NCI-H460 (cell line): ENCODE measurements at regions not wholly inside any gene's neighbourhood (a gene's known extent, or its start where the extent isn't known, plus 50 kb on each side); places are given as distances from the start of the nearest gene placed in this dataset.
"Not testable (repeated sequence)": the region's sequence is repeated elsewhere in the genome, so short reads cannot be mapped to it uniquely, and the experiment has no call there.

Experiments used
- DNase-seq: peaks from one replicate; pipeline ENCODE4 v3.0.0-alpha.2; 2016; ENCODE audit warnings: low read depth; ENCODE audit errors: extremely low read depth

- no peak for DNase-seq
Measured at GRCh38 chr4:116551806-116552205, 533.6 kb downstream of the TRAM1L1 start.

- no peak for DNase-seq
Measured at GRCh38 chr4:116547632-116548031, 537.7 kb downstream of the TRAM1L1 start.

DNA sequence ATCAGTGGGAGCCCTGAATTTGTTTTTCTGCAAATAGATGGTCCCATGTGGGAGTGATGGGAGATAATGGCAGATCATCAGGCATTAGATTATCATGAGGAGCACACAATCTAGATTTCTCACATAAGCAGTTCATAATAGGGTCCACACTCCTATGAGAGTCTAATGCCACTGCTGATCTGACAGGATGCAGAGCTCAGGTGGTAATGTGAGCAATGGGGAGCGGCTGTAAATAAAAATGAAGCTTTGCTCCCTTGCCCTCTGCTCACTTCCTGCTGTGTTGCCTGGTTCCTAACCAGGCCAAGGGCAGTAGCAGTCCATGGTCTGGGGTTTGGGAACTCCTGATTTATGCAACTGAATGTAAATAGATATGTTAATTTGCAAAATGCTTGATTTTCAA, 538.6 kb downstream of the TRAM1L1 start:
- DNase-seq = no peak

GRCh38 chr4:116544946-116545345, 540.4 kb downstream of the TRAM1L1 start:
- no peak for DNase-seq

- no peak for DNase-seq
Measured at GRCh38 chr4:116539744-116540143, 545.6 kb downstream of the TRAM1L1 start.

DNA sequence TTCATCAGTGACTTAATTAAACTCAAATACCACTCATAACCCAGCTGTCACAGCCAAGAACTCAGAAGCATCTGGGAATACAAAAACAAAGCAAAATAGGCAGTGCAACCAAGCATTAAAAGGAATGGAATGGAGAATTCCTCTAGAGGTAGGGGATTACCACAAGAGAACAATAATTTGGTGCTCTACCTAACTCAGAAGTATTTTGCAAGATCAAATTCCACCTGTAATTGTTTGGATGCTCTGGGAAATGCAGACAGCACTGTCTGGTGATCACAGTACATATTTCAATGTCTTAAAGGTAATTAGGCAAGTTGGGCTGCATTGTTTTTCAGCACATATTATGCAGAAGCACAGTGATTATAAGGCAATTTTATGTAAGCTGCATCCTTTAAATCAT, 547.5 kb downstream of the TRAM1L1 start:
- no peak for DNase-seq

- not testable (repeated sequence) for DNase-seq
Measured at GRCh38 chr4:116536024-116536423, 549.4 kb downstream of the TRAM1L1 start.

DNA sequence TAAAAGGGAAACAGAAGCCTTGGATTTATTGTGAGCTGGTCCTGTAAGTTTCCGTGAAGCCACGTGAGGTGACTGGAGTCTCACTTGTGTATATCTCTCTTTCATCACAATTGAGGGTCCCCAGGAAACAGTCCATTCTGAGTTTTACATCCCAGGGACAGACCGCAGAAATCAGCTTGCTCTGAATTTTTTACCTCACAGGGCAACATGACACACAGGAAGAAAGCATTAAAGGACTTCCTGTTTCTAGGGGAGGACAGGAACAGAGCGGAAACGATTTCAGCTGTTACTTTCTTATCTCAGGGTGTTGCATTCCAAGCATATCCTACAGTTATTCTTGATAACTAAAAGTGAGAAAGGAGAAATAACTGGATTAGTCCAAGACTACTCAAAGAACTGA, 553.5 kb downstream of the TRAM1L1 start:
- no peak for DNase-seq

DNA sequence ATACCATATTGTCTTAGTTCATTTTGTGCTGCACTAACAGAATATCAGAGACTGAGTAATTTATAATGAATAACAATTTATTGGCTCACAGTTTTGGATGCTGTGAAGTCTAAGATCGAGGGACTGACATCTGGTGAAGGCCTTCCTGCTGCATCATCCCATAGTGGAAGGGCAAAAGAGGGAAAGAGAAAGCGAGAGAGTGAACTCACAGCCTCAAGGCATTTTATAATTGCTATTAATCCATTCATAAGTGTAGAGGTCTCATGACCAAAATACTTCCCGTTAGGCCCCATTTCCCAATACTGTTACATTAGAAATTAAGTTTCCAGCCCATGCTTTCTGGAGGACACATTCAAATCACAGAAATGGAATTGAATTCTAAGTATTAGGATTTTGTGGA, 554.4 kb downstream of the TRAM1L1 start:
- no peak for DNase-seq

DNA sequence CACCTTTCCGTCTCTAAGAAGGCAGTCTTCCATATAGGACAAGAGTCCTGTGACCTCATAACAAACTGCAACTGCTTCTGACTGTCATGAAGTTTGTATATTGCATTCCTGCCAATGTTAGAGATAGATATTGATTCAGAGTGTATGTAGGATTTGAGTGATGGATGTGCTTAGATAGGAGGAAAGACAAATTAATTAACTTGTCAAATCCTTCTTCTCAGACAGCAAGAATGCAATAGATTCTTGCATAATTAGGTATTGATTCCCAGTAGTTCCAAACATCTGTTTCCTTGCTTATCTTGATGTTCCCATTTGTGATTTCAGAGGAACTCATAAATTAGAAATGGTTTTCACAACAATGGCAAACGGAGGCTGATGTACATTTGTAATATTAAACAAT, 555.3 kb downstream of the TRAM1L1 start:
- no peak for DNase-seq

DNA sequence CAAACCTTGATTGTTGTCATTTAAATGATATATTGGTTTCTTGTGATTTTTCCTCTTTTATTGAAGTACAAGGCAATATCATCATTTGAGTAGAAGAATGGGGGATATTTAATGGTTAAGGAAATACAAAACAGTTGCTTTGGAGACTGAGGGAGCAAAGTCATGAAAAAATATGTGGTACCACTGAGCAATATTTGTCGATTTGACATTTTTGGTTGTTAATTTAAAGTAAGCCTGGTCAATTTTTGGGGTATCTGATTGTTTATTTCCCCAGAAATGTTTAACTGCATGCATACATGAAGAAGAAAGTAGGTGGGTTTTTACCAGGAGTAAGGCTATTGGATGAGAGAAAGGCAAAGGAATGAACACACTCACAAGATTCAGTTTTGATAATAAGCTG, 556.2 kb downstream of the TRAM1L1 start:
- no peak for DNase-seq

GRCh38 chr4:116522922-116523321, 562.5 kb downstream of the TRAM1L1 start:
- DNase-seq = no peak

- DNase-seq = no peak
Measured at GRCh38 chr4:116520886-116521285, 564.5 kb downstream of the TRAM1L1 start.

DNA sequence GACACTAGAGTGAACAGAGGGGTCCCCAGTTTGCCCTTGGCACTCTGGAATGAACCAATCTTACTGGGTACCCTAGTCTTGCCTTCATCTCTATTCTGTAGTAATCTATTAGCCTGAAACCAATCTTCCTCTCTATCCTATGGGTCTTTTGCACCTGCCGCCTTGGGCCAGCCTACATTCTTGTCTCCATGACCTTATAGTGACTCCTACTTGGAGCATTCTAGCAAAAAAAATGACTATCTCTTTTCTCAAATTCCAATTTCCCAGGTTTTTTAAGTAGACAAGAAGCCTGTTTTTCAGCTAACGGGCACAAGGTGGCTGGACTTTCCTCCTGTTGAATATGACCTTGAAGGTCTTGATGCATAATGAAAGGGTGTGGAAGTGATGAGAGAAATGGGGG, 568.7 kb downstream of the TRAM1L1 start:
- DNase-seq = no peak

DNA sequence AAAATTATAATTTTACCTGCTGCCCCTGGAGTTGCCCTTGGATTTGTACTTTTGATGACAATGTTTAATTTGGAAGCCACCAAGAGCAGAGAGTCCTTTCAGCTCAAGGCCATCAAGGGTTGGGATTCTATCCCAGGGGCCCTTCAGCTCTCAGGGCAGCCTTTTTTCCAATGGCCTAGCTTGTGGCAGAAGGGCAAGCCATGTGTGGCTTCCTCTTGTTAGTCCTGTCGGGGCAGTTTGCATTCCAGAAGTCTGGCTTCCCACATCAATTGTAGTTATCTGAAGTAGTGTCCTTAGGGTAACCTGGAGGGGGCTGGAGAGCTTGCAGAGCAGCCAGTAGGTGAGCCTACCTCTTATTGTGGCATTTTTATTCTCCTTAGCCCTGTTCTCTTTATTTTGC, 569.4 kb downstream of the TRAM1L1 start:
- DNase-seq = no peak

DNA sequence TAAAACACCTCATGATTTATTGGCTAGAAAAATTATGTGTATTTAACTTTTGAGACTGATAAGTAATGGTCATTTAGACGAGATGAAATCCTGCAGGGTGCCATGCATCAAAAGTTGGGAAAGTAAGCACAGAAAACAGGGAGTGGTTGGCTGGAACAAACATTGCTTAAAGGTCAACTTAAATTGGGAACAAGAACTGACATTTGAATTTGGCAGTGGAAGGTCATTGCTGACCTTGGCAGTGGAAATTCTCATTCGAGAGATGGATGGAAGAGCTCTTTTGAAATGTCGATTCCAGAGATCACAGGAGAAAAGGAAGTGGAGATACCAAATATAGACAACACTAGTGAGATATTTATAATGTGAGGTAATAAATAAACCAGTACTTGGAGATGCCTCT, 572.8 kb downstream of the TRAM1L1 start:
- DNase-seq = no peak

DNA sequence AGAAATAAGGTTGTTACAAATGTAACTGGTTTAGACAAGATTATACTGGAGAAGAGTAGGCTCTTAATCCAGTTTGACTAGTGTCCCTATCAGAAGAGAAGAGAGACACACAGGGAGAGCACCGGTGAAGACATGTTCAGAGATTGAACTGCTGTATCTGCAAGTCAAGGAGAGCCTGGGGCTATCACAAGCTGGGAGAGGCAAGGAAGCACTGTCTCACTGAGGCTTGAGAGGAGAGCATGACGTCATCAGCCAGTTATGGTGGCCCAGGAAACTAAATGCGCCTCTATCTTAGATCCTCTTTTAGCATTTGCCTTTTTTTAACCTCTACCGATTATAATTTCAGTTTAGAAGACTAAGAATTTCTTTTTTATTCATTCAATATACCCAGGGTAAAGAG, 583.4 kb downstream of the TRAM1L1 start:
- DNase-seq = no peak

GRCh38 chr4:116500225-116500624, 585.2 kb downstream of the TRAM1L1 start:
- DNase-seq = no peak

DNA sequence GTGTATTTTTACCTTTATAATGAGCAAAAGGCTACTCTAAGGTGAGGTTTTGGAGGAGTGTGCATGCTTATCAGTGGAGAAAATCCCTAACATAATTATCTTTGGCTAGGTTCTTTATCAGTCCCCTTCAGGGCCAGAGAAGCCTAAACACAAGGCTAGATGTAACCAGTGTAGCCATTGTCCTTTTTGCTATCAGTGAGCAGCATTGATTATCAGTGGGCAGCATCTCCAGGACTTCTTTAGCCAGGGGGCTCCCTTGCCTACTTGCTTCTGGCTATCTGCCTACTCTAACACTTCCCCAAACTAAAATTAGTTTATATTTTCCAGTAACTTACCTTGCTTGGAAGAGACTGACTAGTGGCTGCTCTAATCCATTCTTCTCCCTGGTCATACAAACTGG, 595.6 kb downstream of the TRAM1L1 start:
- DNase-seq = no peak

- no peak for DNase-seq
Measured at GRCh38 chr4:116486401-116486800, 599.0 kb downstream of the TRAM1L1 start.

- no peak for DNase-seq
Measured at GRCh38 chr4:116480546-116480945, 604.8 kb downstream of the TRAM1L1 start.

- DNase-seq = no peak
Measured at GRCh38 chr4:116478343-116478742, 607.0 kb downstream of the TRAM1L1 start.

DNA sequence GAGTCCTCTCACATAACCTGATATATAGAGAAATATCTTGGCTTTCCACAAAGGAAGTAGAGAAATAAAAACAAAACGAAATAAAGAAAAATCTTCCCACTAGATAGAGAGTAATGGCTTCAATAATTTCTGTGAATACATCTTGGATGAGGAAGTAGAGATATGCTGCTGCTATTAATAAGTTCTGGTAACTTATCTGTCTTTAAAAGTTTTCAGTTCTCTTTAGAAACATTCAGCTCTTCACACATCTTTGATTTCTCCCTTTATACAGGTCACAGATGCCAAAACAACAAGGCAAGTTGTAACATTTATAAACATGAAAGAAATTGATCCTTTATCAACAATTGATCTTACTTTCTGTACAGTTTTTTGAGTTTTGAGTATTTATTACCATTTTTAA, 615.8 kb downstream of the TRAM1L1 start:
- no peak for DNase-seq

GRCh38 chr4:116453127-116453526, 632.2 kb downstream of the TRAM1L1 start:
- DNase-seq = no peak
